Brain microvascular endothelial cell (primary cell): ENCODE measurements at regions not wholly inside any gene's neighbourhood (a gene's known extent, or its start where the extent isn't known, plus 50 kb on each side); places are given as distances from the start of the nearest gene placed in this dataset.

Source experiments
- DNase-seq: peaks from one replicate; pipeline ENCODE4 v3.0.0-alpha.2; 2020
- H3K27ac ChIP-seq: fragments of 250-450 bp; sonication (Bioruptor Pico); 2 replicates; pipeline ENCODE4 v1.5.1; 2020; ENCODE audit warnings: mild to moderate bottlenecking, moderate library complexity
- H3K27me3 ChIP-seq: fragments of 250-450 bp; sonication (Bioruptor Pico); replicated peaks from 2 replicates; pipeline ENCODE4 v1.5.1; 2020; ENCODE audit warnings: mild to moderate bottlenecking
- H3K36me3 ChIP-seq: fragments of 250-450 bp; sonication (Bioruptor Pico); replicated peaks from 2 replicates; pipeline ENCODE4 v1.5.1; 2020; ENCODE audit warnings: mild to moderate bottlenecking
- H3K4me3 ChIP-seq: 2 replicates; pipeline ENCODE4 v1.5.1; 2011; ENCODE audit warnings: low read depth, mild to moderate bottlenecking, control low read depth, low read length, moderate library complexity
- in situ Hi-C: cut with HindIII; loops from 2 replicates; pipeline ENCODE4 v1.10.0; 2017; ENCODE audit warnings: low sequenced_read_pairs, low pct_ligation_motif_present
- TF ChIP-seq, protein P1 (sequence below): IDR thresholded peaks from 2 replicates; pipeline ENCODE4 v1.5.1; 2011; ENCODE audit warnings: low read depth, mild to moderate bottlenecking, moderate library complexity, low read length, control low read depth, inconsistent platforms; ENCODE audit errors: missing control alignments

DNA sequence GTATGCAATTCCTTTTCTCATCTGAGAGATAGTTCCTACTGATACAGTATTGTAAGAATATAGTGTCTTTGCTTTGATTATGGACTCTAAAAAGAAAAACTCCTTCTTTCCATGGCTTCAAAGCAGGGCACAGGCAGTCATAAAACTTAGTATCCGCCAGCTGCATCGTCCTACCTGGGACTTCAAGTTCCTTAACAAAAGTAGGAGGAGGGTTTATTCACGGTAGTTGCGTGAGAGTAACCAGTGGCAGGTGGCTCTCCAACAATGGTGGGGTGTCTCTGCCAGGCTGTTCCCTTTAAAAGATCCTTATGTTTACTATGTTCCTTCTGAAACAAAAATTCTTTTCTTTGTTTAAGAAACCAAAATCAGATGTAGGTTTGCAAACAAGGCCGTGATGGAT is 173.5 kb upstream of the DMAC1 start:
- Histone ChIP-seq H3K36me3 (no peaks in the 10 kb centered on the region), H3K4me3 (no peak overlapping the region), H3K27ac (no peak overlapping the region), H3K27me3 (no peaks in the 10 kb centered on the region)
- in situ Hi-C loops, result no loop called here
- TF ChIP-seq, protein P1, sequence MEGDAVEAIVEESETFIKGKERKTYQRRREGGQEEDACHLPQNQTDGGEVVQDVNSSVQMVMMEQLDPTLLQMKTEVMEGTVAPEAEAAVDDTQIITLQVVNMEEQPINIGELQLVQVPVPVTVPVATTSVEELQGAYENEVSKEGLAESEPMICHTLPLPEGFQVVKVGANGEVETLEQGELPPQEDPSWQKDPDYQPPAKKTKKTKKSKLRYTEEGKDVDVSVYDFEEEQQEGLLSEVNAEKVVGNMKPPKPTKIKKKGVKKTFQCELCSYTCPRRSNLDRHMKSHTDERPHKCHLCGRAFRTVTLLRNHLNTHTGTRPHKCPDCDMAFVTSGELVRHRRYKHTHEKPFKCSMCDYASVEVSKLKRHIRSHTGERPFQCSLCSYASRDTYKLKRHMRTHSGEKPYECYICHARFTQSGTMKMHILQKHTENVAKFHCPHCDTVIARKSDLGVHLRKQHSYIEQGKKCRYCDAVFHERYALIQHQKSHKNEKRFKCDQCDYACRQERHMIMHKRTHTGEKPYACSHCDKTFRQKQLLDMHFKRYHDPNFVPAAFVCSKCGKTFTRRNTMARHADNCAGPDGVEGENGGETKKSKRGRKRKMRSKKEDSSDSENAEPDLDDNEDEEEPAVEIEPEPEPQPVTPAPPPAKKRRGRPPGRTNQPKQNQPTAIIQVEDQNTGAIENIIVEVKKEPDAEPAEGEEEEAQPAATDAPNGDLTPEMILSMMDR, result no peak
- no peak for DNase-seq

- Histone ChIP-seq H3K36me3 (no peaks in the 10 kb centered on the region), H3K27ac (no peak overlapping the region), H3K27me3 (no peaks in the 10 kb centered on the region), H3K4me3 (no peak overlapping the region)
- DNase-seq, result no peak
- TF ChIP-seq, protein P1, result no peak
- in situ Hi-C loops, result no loop called here
Observed at GRCh38 chr9:7970681-7971330, 171.2 kb upstream of the DMAC1 start.

GRCh38 chr9:7968687-7969086 is 169.1 kb upstream of the DMAC1 start:
- TF ChIP-seq, protein P1, result no peak
- H3K27me3 ChIP-seq, result no peaks in the 10 kb centered on the region
- H3K27ac ChIP-seq, result no peak overlapping the region
- H3K36me3 ChIP-seq, result no peaks in the 10 kb centered on the region
- DNase-seq, result no peak
- in situ Hi-C loops, result no loop called here
- H3K4me3 ChIP-seq, result no peak overlapping the region

DNA sequence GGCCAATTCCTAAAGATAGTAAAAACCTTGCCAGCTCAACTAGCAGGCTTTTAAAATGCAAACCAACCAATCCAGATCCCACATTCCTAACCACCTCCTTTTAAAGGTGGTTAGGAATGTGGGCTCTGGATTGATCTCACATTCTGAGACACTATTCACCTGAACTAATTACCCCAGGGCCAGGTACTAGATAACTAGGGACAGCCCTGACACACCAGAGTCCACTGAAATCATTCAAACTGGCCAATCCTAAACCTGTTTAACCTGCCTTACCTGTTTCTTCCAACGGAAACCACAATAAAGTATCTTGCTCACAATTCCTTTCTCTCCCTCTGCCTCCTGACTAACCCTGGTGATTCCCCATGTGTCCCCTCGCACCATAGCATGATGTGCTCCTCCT is 168.3 kb upstream of the DMAC1 start:
- no peak for DNase-seq
- H3K36me3 ChIP-seq, result no peaks in the 10 kb centered on the region
- no peak overlapping the region for H3K4me3 ChIP-seq
- H3K27ac ChIP-seq, result no peak overlapping the region
- TF ChIP-seq, protein P1, result no peak
- H3K27me3 ChIP-seq, result no peaks in the 10 kb centered on the region
- in situ Hi-C loops, result no loop called here

- in situ Hi-C loops, result no loop called here
- no peak overlapping the region for H3K4me3 ChIP-seq
- TF ChIP-seq, protein P1, result no peak
- no peak overlapping the region for H3K27ac ChIP-seq
- no peaks in the 10 kb centered on the region for H3K36me3 ChIP-seq
- no peak for DNase-seq
- H3K27me3 ChIP-seq, result no peaks in the 10 kb centered on the region
Observed at GRCh38 chr9:7967093-7967827, 167.7 kb upstream of the DMAC1 start.
